GM23338 (cell line): ENCODE measurements at regions not wholly inside any gene's neighbourhood (a gene's known extent, or its start where the extent isn't known, plus 50 kb on each side); places are given as distances from the start of the nearest gene placed in this dataset.

ENCODE experiments used
- ATAC-seq: fragments of 200-7000 bp; cut with Tn5 transposase; 3 replicates; pipeline ENCODE4 v1.9.1; 2020
- DNase-seq: peaks from one replicate; pipeline ENCODE4 v3.0.0-alpha.2; 2015; ENCODE audit warnings: low spot score
- H2AFZ ChIP-seq: fragments of 200-600 bp; sonication (generic); 2 replicates; pipeline ENCODE4 v1.8.0; 2016; ENCODE audit warnings: antibody characterized with exemption, mild to moderate bottlenecking, moderate library complexity
- H3F3A ChIP-seq: fragments of 200-600 bp; sonication (generic); replicated peaks from 2 replicates; pipeline ENCODE4 v1.8.0; 2017; ENCODE audit warnings: antibody characterized with exemption, mixed run types, low read depth
- H3K27ac ChIP-seq: fragments of 200-600 bp; sonication (generic); 2 replicates; pipeline ENCODE4 v1.6.1; 2016; ENCODE audit warnings: low read depth
- H3K27me3 ChIP-seq: fragments of 200-600 bp; sonication (generic); 2 replicates; pipeline ENCODE4 v1.8.0; 2016; ENCODE audit warnings: mild to moderate bottlenecking, mixed run types, moderate library complexity; ENCODE audit not compliant: insufficient read depth
- H3K36me3 ChIP-seq: fragments of 200-600 bp; sonication (generic); 2 replicates; pipeline ENCODE4 v1.8.0; 2016; ENCODE audit warnings: mild to moderate bottlenecking; ENCODE audit not compliant: insufficient read depth
- H3K4me1 ChIP-seq: fragments of 200-600 bp; sonication (generic); 2 replicates; pipeline ENCODE4 v1.8.0; 2016; ENCODE audit warnings: mild to moderate bottlenecking, moderate library complexity; ENCODE audit not compliant: insufficient read depth
- H3K4me2 ChIP-seq: fragments of 200-600 bp; sonication (generic); 2 replicates; pipeline ENCODE4 v1.7.1; 2017; ENCODE audit warnings: mixed run types
- H3K4me3 ChIP-seq: fragments of 200-600 bp; sonication (generic); 2 replicates; pipeline ENCODE4 v1.6.1; 2016; ENCODE audit warnings: mixed run types
- H3K79me2 ChIP-seq: fragments of 200-600 bp; sonication (generic); replicated peaks from 2 replicates; pipeline ENCODE4 v1.8.0; 2017; ENCODE audit warnings: mild to moderate bottlenecking; ENCODE audit not compliant: insufficient read depth
- H3K9me2 ChIP-seq: fragments of 200-600 bp; sonication (generic); 2 replicates; pipeline ENCODE4 v1.8.0; 2017; ENCODE audit not compliant: insufficient read depth
- H4K20me1 ChIP-seq: fragments of 200-600 bp; sonication (generic); replicated peaks from 2 replicates; pipeline ENCODE4 v1.8.0; 2017; ENCODE audit warnings: mild to moderate bottlenecking; ENCODE audit not compliant: insufficient read depth
- H3K27ac Mint-ChIP-seq: 2 replicates; pipeline ENCODE4 v1.8.0; 2020; ENCODE audit warnings: inconsistent platforms, mild to moderate bottlenecking, moderate library complexity, mixed read lengths
- H3K27me3 Mint-ChIP-seq: 3 replicates; pipeline ENCODE4 v1.8.0; 2022; ENCODE audit warnings: low read depth, mild to moderate bottlenecking, moderate library complexity, mixed read lengths, inconsistent platforms; ENCODE audit not compliant: insufficient read depth, poor library complexity
- H3K36me3 Mint-ChIP-seq: 3 replicates; pipeline ENCODE4 v1.8.0; 2021; ENCODE audit warnings: low read depth, mild to moderate bottlenecking, inconsistent platforms, moderate library complexity, mixed read lengths
- H3K4me1 Mint-ChIP-seq: 3 replicates; pipeline ENCODE4 v1.8.0; 2020; ENCODE audit warnings: mild to moderate bottlenecking, inconsistent platforms, mixed read lengths
- H3K4me3 Mint-ChIP-seq: 3 replicates; pipeline ENCODE4 v1.8.0; 2021; ENCODE audit warnings: moderate library complexity, mild to moderate bottlenecking, inconsistent platforms, mixed read lengths
- H3K9me3 Mint-ChIP-seq: 3 replicates; pipeline ENCODE4 v1.8.0; 2020; ENCODE audit warnings: moderate library complexity, mild to moderate bottlenecking, inconsistent platforms, mixed read lengths
- CREB1 ChIP-seq: fragments of 250-450 bp; sonication (Bioruptor Pico); IDR thresholded peaks from 2 replicates; pipeline ENCODE4 v1.5.0; 2020; ENCODE audit warnings: low read depth, mild to moderate bottlenecking, moderate library complexity
- EZH2 ChIP-seq: fragments of 200-600 bp; sonication (generic); IDR thresholded peaks from one replicate; pipeline ENCODE4 v1.8.0; 2017; ENCODE audit warnings: antibody characterized with exemption, mild to moderate bottlenecking, low read depth; ENCODE audit not compliant: unreplicated experiment
- EZH2phosphoT487 ChIP-seq: fragments of 200-600 bp; sonication (generic); IDR thresholded peaks from one replicate; pipeline ENCODE4 v1.8.1; 2018; ENCODE audit warnings: antibody characterized with exemption; ENCODE audit not compliant: unreplicated experiment
- NANOG ChIP-seq: IDR thresholded peaks from 2 replicates; pipeline ENCODE4 v1.6.1; 2016; ENCODE audit warnings: antibody characterized with exemption, borderline replicate concordance
- POLR2AphosphoS5 ChIP-seq: IDR thresholded peaks from 2 replicates; pipeline ENCODE4 v1.6.1; 2016; ENCODE audit warnings: antibody characterized with exemption, low read depth
- STAT1 ChIP-seq: IDR thresholded peaks from one replicate; pipeline ENCODE4 v1.6.1; 2016; ENCODE audit warnings: antibody characterized with exemption; ENCODE audit not compliant: unreplicated experiment
- ZNF114 ChIP-seq: fragments of 250-450 bp; sonication (Bioruptor Pico); IDR thresholded peaks from 2 replicates; pipeline ENCODE4 v1.5.0; 2020; ENCODE audit warnings: mild to moderate bottlenecking, moderate library complexity
- TF ChIP-seq, protein P1 (sequence below): IDR thresholded peaks from 2 replicates; pipeline ENCODE4 v1.6.1; 2016; ENCODE audit warnings: antibody characterized with exemption
- TF ChIP-seq, protein P2 (sequence below), 2 experiments: fragments of 200-600 bp in 1 of 2; sonication (generic) in 1 of 2; conservative IDR thresholded peaks; 2 replicates each; pipeline versions ENCODE4 v1.5.1 to v1.6.1; 2016 to 2017; ENCODE audit warnings: antibody characterized with exemption in 2 of 2, low read depth in 2 of 2, mild to moderate bottlenecking in 2 of 2, moderate library complexity in 1 of 2
- TF ChIP-seq, protein P3 (sequence below): fragments of 250-450 bp; sonication (Bioruptor Pico); IDR thresholded peaks from 2 replicates; pipeline ENCODE4 v1.5.0; 2020; ENCODE audit warnings: mild to moderate bottlenecking, moderate library complexity
- TF ChIP-seq, protein P4 (sequence below): IDR thresholded peaks from one replicate; pipeline ENCODE4 v1.6.1; 2018; ENCODE audit warnings: antibody characterized with exemption; ENCODE audit not compliant: unreplicated experiment

DNA sequence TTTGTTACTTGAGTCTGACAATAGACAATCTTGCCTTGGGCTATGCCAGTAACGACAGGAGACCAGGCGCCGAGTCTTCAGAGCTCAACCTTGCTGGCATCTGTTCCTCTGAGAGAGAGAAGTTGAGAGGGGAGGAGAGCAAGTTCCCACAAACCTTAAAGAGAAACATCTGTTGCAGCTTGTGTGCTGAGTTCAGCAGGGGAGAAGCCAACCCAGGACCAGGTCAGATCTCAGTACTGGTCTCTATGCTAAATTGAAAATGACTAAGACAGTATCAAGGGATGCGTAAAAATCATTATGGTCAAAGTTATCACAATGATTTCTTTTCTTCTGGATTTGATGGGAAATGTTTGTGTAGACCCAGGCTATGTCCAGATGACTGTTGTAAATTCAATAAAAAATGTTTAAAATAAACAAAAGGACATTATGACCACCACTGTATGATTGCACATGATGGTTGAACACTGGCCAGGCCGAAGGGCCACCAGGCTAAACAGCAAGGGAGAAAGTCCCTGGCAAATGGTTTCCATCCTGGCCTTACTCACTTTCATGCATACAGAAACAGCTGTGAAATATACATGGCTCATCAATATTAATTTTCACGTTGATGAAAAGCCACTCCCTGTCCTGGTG lies 100.3 kb upstream of the PMAIP1 start:
- H3K9me3 Mint-ChIP-seq: no peaks in the 10 kb centered on the region
- Histone ChIP-seq H3K27me3 (no peaks in the 10 kb centered on the region), H3K79me2 (no peaks in the 10 kb centered on the region), H3K4me3 (no peak overlapping the region), H3K9me2 (no peaks in the 10 kb centered on the region), H3K36me3 (no peaks in the 10 kb centered on the region), H3K27ac (no peak overlapping the region), H3K4me1 (no peaks in the 10 kb centered on the region), H3K4me2 (no peak overlapping the region), H4K20me1 (no peaks in the 10 kb centered on the region), H2AFZ (no peak overlapping the region), H3F3A (no peaks in the 10 kb centered on the region)
- no peak overlapping the region for H3K4me3 Mint-ChIP-seq
- H3K36me3 Mint-ChIP-seq: no peaks in the 10 kb centered on the region
- H3K4me1 Mint-ChIP-seq: no peaks in the 10 kb centered on the region
- H3K27me3 Mint-ChIP-seq: peaks cover 2% of the 10 kb centered on the region
- TF ChIP-seq, protein P1, sequence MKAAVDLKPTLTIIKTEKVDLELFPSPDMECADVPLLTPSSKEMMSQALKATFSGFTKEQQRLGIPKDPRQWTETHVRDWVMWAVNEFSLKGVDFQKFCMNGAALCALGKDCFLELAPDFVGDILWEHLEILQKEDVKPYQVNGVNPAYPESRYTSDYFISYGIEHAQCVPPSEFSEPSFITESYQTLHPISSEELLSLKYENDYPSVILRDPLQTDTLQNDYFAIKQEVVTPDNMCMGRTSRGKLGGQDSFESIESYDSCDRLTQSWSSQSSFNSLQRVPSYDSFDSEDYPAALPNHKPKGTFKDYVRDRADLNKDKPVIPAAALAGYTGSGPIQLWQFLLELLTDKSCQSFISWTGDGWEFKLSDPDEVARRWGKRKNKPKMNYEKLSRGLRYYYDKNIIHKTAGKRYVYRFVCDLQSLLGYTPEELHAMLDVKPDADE: no peak
- no peak for TF ChIP-seq EZH2phosphoT487
- TF ChIP-seq ZNF114 (CRISPR knock-in tag): no peak
- TF ChIP-seq, protein P2, sequence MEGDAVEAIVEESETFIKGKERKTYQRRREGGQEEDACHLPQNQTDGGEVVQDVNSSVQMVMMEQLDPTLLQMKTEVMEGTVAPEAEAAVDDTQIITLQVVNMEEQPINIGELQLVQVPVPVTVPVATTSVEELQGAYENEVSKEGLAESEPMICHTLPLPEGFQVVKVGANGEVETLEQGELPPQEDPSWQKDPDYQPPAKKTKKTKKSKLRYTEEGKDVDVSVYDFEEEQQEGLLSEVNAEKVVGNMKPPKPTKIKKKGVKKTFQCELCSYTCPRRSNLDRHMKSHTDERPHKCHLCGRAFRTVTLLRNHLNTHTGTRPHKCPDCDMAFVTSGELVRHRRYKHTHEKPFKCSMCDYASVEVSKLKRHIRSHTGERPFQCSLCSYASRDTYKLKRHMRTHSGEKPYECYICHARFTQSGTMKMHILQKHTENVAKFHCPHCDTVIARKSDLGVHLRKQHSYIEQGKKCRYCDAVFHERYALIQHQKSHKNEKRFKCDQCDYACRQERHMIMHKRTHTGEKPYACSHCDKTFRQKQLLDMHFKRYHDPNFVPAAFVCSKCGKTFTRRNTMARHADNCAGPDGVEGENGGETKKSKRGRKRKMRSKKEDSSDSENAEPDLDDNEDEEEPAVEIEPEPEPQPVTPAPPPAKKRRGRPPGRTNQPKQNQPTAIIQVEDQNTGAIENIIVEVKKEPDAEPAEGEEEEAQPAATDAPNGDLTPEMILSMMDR (conservative IDR thresholded peaks at IDR 0.05; ENCODE audit: low read depth in 2 of 2): no peak
- TF ChIP-seq, protein P3, sequence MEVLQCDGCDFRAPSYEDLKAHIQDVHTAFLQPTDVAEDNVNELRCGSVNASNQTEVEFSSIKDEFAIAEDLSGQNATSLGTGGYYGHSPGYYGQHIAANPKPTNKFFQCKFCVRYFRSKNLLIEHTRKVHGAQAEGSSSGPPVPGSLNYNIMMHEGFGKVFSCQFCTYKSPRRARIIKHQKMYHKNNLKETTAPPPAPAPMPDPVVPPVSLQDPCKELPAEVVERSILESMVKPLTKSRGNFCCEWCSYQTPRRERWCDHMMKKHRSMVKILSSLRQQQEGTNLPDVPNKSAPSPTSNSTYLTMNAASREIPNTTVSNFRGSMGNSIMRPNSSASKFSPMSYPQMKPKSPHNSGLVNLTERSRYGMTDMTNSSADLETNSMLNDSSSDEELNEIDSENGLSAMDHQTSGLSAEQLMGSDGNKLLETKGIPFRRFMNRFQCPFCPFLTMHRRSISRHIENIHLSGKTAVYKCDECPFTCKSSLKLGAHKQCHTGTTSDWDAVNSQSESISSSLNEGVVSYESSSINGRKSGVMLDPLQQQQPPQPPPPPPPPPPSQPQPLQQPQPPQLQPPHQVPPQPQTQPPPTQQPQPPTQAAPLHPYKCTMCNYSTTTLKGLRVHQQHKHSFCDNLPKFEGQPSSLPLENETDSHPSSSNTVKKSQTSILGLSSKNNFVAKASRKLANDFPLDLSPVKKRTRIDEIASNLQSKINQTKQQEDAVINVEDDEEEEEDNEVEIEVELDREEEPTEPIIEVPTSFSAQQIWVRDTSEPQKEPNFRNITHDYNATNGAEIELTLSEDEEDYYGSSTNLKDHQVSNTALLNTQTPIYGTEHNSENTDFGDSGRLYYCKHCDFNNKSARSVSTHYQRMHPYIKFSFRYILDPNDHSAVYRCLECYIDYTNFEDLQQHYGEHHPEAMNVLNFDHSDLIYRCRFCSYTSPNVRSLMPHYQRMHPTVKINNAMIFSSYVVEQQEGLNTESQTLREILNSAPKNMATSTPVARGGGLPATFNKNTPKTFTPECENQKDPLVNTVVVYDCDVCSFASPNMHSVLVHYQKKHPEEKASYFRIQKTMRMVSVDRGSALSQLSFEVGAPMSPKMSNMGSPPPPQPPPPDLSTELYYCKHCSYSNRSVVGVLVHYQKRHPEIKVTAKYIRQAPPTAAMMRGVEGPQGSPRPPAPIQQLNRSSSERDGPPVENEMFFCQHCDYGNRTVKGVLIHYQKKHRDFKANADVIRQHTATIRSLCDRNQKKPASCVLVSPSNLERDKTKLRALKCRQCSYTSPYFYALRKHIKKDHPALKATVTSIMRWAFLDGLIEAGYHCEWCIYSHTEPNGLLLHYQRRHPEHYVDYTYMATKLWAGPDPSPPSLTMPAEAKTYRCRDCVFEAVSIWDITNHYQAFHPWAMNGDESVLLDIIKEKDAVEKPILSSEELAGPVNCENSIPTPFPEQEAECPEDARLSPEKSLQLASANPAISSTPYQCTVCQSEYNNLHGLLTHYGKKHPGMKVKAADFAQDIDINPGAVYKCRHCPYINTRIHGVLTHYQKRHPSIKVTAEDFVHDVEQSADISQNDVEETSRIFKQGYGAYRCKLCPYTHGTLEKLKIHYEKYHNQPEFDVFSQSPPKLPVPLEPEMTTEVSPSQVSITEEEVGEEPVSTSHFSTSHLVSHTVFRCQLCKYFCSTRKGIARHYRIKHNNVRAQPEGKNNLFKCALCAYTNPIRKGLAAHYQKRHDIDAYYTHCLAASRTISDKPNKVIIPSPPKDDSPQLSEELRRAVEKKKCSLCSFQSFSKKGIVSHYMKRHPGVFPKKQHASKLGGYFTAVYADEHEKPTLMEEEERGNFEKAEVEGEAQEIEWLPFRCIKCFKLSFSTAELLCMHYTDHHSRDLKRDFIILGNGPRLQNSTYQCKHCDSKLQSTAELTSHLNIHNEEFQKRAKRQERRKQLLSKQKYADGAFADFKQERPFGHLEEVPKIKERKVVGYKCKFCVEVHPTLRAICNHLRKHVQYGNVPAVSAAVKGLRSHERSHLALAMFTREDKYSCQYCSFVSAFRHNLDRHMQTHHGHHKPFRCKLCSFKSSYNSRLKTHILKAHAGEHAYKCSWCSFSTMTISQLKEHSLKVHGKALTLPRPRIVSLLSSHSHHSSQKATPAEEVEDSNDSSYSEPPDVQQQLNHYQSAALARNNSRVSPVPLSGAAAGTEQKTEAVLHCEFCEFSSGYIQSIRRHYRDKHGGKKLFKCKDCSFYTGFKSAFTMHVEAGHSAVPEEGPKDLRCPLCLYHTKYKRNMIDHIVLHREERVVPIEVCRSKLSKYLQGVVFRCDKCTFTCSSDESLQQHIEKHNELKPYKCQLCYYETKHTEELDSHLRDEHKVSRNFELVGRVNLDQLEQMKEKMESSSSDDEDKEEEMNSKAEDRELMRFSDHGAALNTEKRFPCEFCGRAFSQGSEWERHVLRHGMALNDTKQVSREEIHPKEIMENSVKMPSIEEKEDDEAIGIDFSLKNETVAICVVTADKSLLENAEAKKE (CRISPR knock-in tag): no peak
- TF ChIP-seq EZH2: no peak
- TF ChIP-seq STAT1: no peak
- no peak for TF ChIP-seq NANOG
- no peak for TF ChIP-seq POLR2AphosphoS5
- no peak for TF ChIP-seq CREB1 (CRISPR knock-in tag)
- TF ChIP-seq, protein P4, sequence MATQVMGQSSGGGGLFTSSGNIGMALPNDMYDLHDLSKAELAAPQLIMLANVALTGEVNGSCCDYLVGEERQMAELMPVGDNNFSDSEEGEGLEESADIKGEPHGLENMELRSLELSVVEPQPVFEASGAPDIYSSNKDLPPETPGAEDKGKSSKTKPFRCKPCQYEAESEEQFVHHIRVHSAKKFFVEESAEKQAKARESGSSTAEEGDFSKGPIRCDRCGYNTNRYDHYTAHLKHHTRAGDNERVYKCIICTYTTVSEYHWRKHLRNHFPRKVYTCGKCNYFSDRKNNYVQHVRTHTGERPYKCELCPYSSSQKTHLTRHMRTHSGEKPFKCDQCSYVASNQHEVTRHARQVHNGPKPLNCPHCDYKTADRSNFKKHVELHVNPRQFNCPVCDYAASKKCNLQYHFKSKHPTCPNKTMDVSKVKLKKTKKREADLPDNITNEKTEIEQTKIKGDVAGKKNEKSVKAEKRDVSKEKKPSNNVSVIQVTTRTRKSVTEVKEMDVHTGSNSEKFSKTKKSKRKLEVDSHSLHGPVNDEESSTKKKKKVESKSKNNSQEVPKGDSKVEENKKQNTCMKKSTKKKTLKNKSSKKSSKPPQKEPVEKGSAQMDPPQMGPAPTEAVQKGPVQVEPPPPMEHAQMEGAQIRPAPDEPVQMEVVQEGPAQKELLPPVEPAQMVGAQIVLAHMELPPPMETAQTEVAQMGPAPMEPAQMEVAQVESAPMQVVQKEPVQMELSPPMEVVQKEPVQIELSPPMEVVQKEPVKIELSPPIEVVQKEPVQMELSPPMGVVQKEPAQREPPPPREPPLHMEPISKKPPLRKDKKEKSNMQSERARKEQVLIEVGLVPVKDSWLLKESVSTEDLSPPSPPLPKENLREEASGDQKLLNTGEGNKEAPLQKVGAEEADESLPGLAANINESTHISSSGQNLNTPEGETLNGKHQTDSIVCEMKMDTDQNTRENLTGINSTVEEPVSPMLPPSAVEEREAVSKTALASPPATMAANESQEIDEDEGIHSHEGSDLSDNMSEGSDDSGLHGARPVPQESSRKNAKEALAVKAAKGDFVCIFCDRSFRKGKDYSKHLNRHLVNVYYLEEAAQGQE: no peak
- no peak for ATAC-seq
- no peak overlapping the region for H3K27ac Mint-ChIP-seq
- DNase-seq: no peak
